ENCODE measurements at regions not wholly inside any gene's neighbourhood (a gene's known extent, or its start where the extent isn't known, plus 50 kb on each side); places are given as distances from the start of the nearest gene placed in this dataset.

DNA sequence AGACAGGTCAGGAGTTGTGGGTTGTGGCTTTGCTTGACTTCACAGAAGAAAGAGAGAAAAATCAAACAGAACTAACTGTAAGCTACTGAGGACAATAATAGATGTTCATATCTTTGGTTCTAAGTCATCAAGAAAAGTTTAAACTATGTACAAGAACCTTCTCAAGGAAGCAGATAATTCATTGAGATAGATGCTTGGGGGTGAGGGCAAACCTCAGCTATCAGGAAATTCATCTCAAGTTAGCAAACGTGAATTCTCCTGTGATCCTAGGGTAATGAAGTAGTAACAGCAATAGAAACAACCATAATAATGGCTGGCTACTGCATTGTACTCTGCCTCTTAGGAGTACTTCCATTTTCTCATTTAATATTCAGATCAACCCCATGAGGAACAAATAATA is 506.2 kb downstream of the PLPP3 start:
- H3K27ac ChIP-seq (ENCODE audit: insufficient read depth in 1 of 2, low read depth in 1 of 2, low read length in 2 of 2, poor library complexity in 1 of 2, severe bottlenecking in 2 of 2): no peak overlapping the region
- CTCF ChIA-PET: interaction anchor here (1.2 kb wide), 1 partner anchor 71 kb away, joined by 4 read pairs; no protein-coding TSS in a partner anchor
- POLR2A ChIA-PET: no interaction called here
- no CpG with 5 or more reads among the region's 1 CpG for WGBS (ENCODE audit: insufficient coverage)
- DNase-seq: no peak
- H3K27me3 ChIP-seq (replicated peaks in 2 of 5; ENCODE audit: control insufficient read depth in 4 of 5, insufficient read depth in 5 of 5, low read length in 4 of 5): no peaks in the 10 kb centered on the region
- H3K36me3 ChIP-seq (ENCODE audit: control insufficient read depth in 4 of 4, insufficient read depth in 4 of 4, low read length in 3 of 4): no peaks in the 10 kb centered on the region
- peaks cover 0 to 2% (median 0%) of the 10 kb centered on the region in 5 experiments for H3K9me3 ChIP-seq (ENCODE audit: control extremely low read depth in 1 of 5, control insufficient read depth in 4 of 5, insufficient read depth in 2 of 5, low read depth in 1 of 5, low read length in 4 of 5)
- H3K4me3 ChIP-seq (ENCODE audit: control insufficient read depth in 1 of 7, extremely low read depth in 1 of 7, insufficient read depth in 4 of 7, low read depth in 2 of 7, low read length in 6 of 7): no peak overlapping the region
- H3K4me1 ChIP-seq (ENCODE audit: control extremely low read depth in 1 of 4, control insufficient read depth in 4 of 4, insufficient read depth in 4 of 4, low read length in 3 of 4): no peaks in the 10 kb centered on the region

DNA sequence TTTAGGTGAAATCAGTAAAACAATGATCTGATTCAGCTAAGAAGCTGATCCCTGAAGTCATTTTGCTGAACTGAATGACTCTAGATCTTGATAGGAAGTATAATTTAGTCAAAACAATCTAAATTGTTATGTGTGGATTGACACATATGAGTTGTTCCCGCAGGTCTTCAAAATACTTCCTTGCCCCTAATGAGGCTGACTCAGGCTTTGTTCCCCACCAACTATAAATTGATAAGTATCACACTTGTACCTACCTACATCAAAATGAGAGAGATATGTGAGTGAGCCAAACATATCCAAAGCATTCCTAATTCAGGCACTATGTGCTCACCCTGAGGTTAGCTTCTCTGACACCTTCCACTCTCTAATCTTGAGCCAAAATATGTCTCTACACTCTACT is 507.1 kb downstream of the PLPP3 start:
- Histone ChIP-seq H3K27me3 (replicated peaks in 2 of 5; ENCODE audit: control insufficient read depth in 4 of 5, insufficient read depth in 5 of 5, low read length in 4 of 5) (no peaks in the 10 kb centered on the region), H3K27ac (ENCODE audit: insufficient read depth in 1 of 2, low read depth in 1 of 2, low read length in 2 of 2, poor library complexity in 1 of 2, severe bottlenecking in 2 of 2) (no peak overlapping the region), H3K9me3 (ENCODE audit: control extremely low read depth in 1 of 5, control insufficient read depth in 4 of 5, insufficient read depth in 2 of 5, low read depth in 1 of 5, low read length in 4 of 5) (peaks cover 0 to 2% (median 0%) of the 10 kb centered on the region in 5 experiments), H3K4me3 (ENCODE audit: control insufficient read depth in 1 of 7, extremely low read depth in 1 of 7, insufficient read depth in 4 of 7, low read depth in 2 of 7, low read length in 6 of 7) (no peak overlapping the region), H3K36me3 (ENCODE audit: control insufficient read depth in 4 of 4, insufficient read depth in 4 of 4, low read length in 3 of 4) (no peaks in the 10 kb centered on the region), H3K4me1 (ENCODE audit: control extremely low read depth in 1 of 4, control insufficient read depth in 4 of 4, insufficient read depth in 4 of 4, low read length in 3 of 4) (no peaks in the 10 kb centered on the region)
- no CpG with 5 or more reads among the region's 1 CpG for WGBS (ENCODE audit: insufficient coverage)
- POLR2A ChIA-PET: no interaction called here
- DNase-seq: no peak
- CTCF ChIA-PET: interaction anchor here (1.2 kb wide), 1 partner anchor 71 kb away, joined by 4 read pairs; no protein-coding TSS in a partner anchor

- Histone ChIP-seq H3K36me3 (ENCODE audit: control insufficient read depth in 4 of 4, insufficient read depth in 4 of 4, low read length in 3 of 4) (no peaks in the 10 kb centered on the region), H3K27ac (ENCODE audit: insufficient read depth in 1 of 2, low read depth in 1 of 2, low read length in 2 of 2, poor library complexity in 1 of 2, severe bottlenecking in 2 of 2) (no peak overlapping the region), H3K27me3 (replicated peaks in 2 of 5; ENCODE audit: control insufficient read depth in 4 of 5, insufficient read depth in 5 of 5, low read length in 4 of 5) (peaks cover 0 to under 1% (median 0%) of the 10 kb centered on the region in 5 experiments), H3K4me1 (ENCODE audit: control extremely low read depth in 1 of 4, control insufficient read depth in 4 of 4, insufficient read depth in 4 of 4, low read length in 3 of 4) (no peaks in the 10 kb centered on the region), H3K4me3 (ENCODE audit: control insufficient read depth in 1 of 7, extremely low read depth in 1 of 7, insufficient read depth in 4 of 7, low read depth in 2 of 7, low read length in 6 of 7) (no peak overlapping the region), H3K9me3 (ENCODE audit: control extremely low read depth in 1 of 5, control insufficient read depth in 4 of 5, insufficient read depth in 2 of 5, low read depth in 1 of 5, low read length in 4 of 5) (peaks cover 0 to 2% (median 0%) of the 10 kb centered on the region in 5 experiments)
- POLR2A ChIA-PET: no interaction called here
- CTCF ChIA-PET: no interaction called here
- WGBS (ENCODE audit: insufficient coverage): no CpG with 5 or more reads among the region's 3 CpGs
- no peak for DNase-seq
Observed at GRCh38 chr1:56071351-56071750, 508.0 kb downstream of the PLPP3 start.

- peaks cover 0 to 2% (median 0%) of the 10 kb centered on the region in 5 experiments for H3K9me3 ChIP-seq (ENCODE audit: control extremely low read depth in 1 of 5, control insufficient read depth in 4 of 5, insufficient read depth in 2 of 5, low read depth in 1 of 5, low read length in 4 of 5)
- no peak overlapping the region for H3K4me3 ChIP-seq (ENCODE audit: control insufficient read depth in 1 of 7, extremely low read depth in 1 of 7, insufficient read depth in 4 of 7, low read depth in 2 of 7, low read length in 6 of 7)
- 100% methylated on average over 1 of the region's 1 CpG for WGBS (ENCODE audit: insufficient coverage)
- DNase-seq: no peak
- H3K27ac ChIP-seq (ENCODE audit: insufficient read depth in 1 of 2, low read depth in 1 of 2, low read length in 2 of 2, poor library complexity in 1 of 2, severe bottlenecking in 2 of 2): no peak overlapping the region
- ChIA-PET POLR2A (no interaction called here), CTCF (no interaction called here)
- H3K4me1 ChIP-seq (ENCODE audit: control extremely low read depth in 1 of 4, control insufficient read depth in 4 of 4, insufficient read depth in 4 of 4, low read length in 3 of 4): no peaks in the 10 kb centered on the region
- peaks cover 0 to 2% (median 0%) of the 10 kb centered on the region in 5 experiments for H3K27me3 ChIP-seq (replicated peaks in 2 of 5; ENCODE audit: control insufficient read depth in 4 of 5, insufficient read depth in 5 of 5, low read length in 4 of 5)
- H3K36me3 ChIP-seq (ENCODE audit: control insufficient read depth in 4 of 4, insufficient read depth in 4 of 4, low read length in 3 of 4): no peaks in the 10 kb centered on the region
Observed at GRCh38 chr1:56070601-56071000, 508.8 kb downstream of the PLPP3 start.

GRCh38 chr1:56069824-56070223 is 509.5 kb downstream of the PLPP3 start:
- H3K9me3 ChIP-seq (ENCODE audit: control extremely low read depth in 1 of 5, control insufficient read depth in 4 of 5, insufficient read depth in 2 of 5, low read depth in 1 of 5, low read length in 4 of 5): peaks cover 0 to 2% (median 0%) of the 10 kb centered on the region in 5 experiments
- CTCF ChIA-PET: no interaction called here
- no peak for DNase-seq
- no peaks in the 10 kb centered on the region for H3K36me3 ChIP-seq (ENCODE audit: control insufficient read depth in 4 of 4, insufficient read depth in 4 of 4, low read length in 3 of 4)
- whole genome bisulfite sequencing (ENCODE audit: insufficient coverage): 100% methylated on average over 1 of the region's 1 CpG
- POLR2A ChIA-PET: no interaction called here
- H3K27ac ChIP-seq (ENCODE audit: insufficient read depth in 1 of 2, low read depth in 1 of 2, low read length in 2 of 2, poor library complexity in 1 of 2, severe bottlenecking in 2 of 2): no peak overlapping the region
- H3K4me3 ChIP-seq (ENCODE audit: control insufficient read depth in 1 of 7, extremely low read depth in 1 of 7, insufficient read depth in 4 of 7, low read depth in 2 of 7, low read length in 6 of 7): no peak overlapping the region
- H3K27me3 ChIP-seq (replicated peaks in 2 of 5; ENCODE audit: control insufficient read depth in 4 of 5, insufficient read depth in 5 of 5, low read length in 4 of 5): peaks cover 0 to 2% (median 0%) of the 10 kb centered on the region in 5 experiments
- no peaks in the 10 kb centered on the region for H3K4me1 ChIP-seq (ENCODE audit: control extremely low read depth in 1 of 4, control insufficient read depth in 4 of 4, insufficient read depth in 4 of 4, low read length in 3 of 4)

DNA sequence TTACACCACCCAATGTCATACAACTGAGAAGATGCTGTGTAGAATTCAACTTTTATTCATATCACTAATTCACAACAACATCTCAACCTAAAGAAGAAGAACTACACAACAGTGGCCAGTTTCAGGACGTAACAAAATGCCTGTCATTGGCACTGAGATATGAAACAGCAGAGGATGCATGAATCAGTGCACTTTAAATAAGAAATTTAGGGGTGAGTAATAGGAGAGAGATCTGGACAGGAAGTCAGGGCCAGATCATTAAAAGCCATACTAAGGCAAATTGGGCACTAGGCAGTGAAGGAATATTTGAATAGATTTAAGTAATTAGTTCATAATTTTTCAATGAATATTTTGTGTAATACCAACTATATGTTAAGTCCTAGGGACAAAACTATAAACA is 510.5 kb downstream of the PLPP3 start:
- Histone ChIP-seq H3K9me3 (ENCODE audit: control extremely low read depth in 1 of 5, control insufficient read depth in 4 of 5, insufficient read depth in 2 of 5, low read depth in 1 of 5, low read length in 4 of 5) (peaks cover 0 to 2% (median 0%) of the 10 kb centered on the region in 5 experiments), H3K36me3 (ENCODE audit: control insufficient read depth in 4 of 4, insufficient read depth in 4 of 4, low read length in 3 of 4) (no peaks in the 10 kb centered on the region), H3K4me3 (ENCODE audit: control insufficient read depth in 1 of 7, extremely low read depth in 1 of 7, insufficient read depth in 4 of 7, low read depth in 2 of 7, low read length in 6 of 7) (no peak overlapping the region), H3K4me1 (ENCODE audit: control extremely low read depth in 1 of 4, control insufficient read depth in 4 of 4, insufficient read depth in 4 of 4, low read length in 3 of 4) (no peaks in the 10 kb centered on the region), H3K27me3 (replicated peaks in 2 of 5; ENCODE audit: control insufficient read depth in 4 of 5, insufficient read depth in 5 of 5, low read length in 4 of 5) (peaks cover 0 to 2% (median 0%) of the 10 kb centered on the region in 5 experiments), H3K27ac (ENCODE audit: insufficient read depth in 1 of 2, low read depth in 1 of 2, low read length in 2 of 2, poor library complexity in 1 of 2, severe bottlenecking in 2 of 2) (no peak overlapping the region)
- DNase-seq: no peak
- CTCF ChIA-PET: no interaction called here
- POLR2A ChIA-PET: no interaction called here
- WGBS (ENCODE audit: insufficient coverage): no CpG with 5 or more reads among the region's 1 CpG

- Histone ChIP-seq H3K36me3 (ENCODE audit: control insufficient read depth in 4 of 4, insufficient read depth in 4 of 4, low read length in 3 of 4) (no peaks in the 10 kb centered on the region), H3K4me1 (ENCODE audit: control extremely low read depth in 1 of 4, control insufficient read depth in 4 of 4, insufficient read depth in 4 of 4, low read length in 3 of 4) (no peaks in the 10 kb centered on the region), H3K27ac (ENCODE audit: insufficient read depth in 1 of 2, low read depth in 1 of 2, low read length in 2 of 2, poor library complexity in 1 of 2, severe bottlenecking in 2 of 2) (no peak overlapping the region), H3K9me3 (ENCODE audit: control extremely low read depth in 1 of 5, control insufficient read depth in 4 of 5, insufficient read depth in 2 of 5, low read depth in 1 of 5, low read length in 4 of 5) (no peaks in the 10 kb centered on the region), H3K4me3 (ENCODE audit: control insufficient read depth in 1 of 7, extremely low read depth in 1 of 7, insufficient read depth in 4 of 7, low read depth in 2 of 7, low read length in 6 of 7) (no peak overlapping the region), H3K27me3 (replicated peaks in 2 of 5; ENCODE audit: control insufficient read depth in 4 of 5, insufficient read depth in 5 of 5, low read length in 4 of 5) (peaks cover 0 to 2% (median 0%) of the 10 kb centered on the region in 5 experiments)
- WGBS (ENCODE audit: insufficient coverage): 96% methylated on average over 4 of the region's 6 CpGs
- no peak for DNase-seq
- POLR2A ChIA-PET: no interaction called here
- CTCF ChIA-PET: no interaction called here
Observed at GRCh38 chr1:56068210-56068609, 511.2 kb downstream of the PLPP3 start.

Data from common myeloid progenitor, CD34-positive (primary cell).